Caco-2 (cell line): ENCODE measurements at regions not wholly inside any gene's neighbourhood (a gene's known extent, or its start where the extent isn't known, plus 50 kb on each side); places are given as distances from the start of the nearest gene placed in this dataset.

Experiments
- BruUV-seq: library from RNA; stranded (reverse); fragments of 400-500 nt; replicated peaks from 2 replicates; lab custom pipeline; 2021; lab: Mats Ljungman, UMichigan
- CTCF ChIA-PET: fragments of 300-600 bp; sonication (Branson Sonifier 250); formaldehyde crosslinking; loops from one replicate; lab custom pipeline; 2022; ENCODE audit warnings: antibody characterized with exemption; lab: Charles Lee
- POLR2A ChIA-PET: fragments of 300-600 bp; sonication (Branson Sonifier 250); formaldehyde crosslinking; loops from one replicate; lab custom pipeline; 2022; ENCODE audit warnings: antibody characterized with exemption; lab: Charles Lee
- DNase-seq, 2 experiments: peaks; one replicate each; pipeline versions ENCODE4 v3.0.0 to v3.0.0-alpha.2; 2020 to 2022
- H3K27me3 ChIP-seq: replicated peaks from 2 replicates; pipeline ENCODE4 v1.6.0; 2011; ENCODE audit warnings: low read length; ENCODE audit not compliant: control insufficient read depth, insufficient read depth
- H3K36me3 ChIP-seq: 2 replicates; pipeline ENCODE4 v1.5.1; 2011; ENCODE audit warnings: low read length; ENCODE audit not compliant: control insufficient read depth, insufficient read depth
- H3K4me1 ChIP-seq: fragments of 250-450 bp; sonication (Bioruptor Pico); 2 replicates; pipeline ENCODE4 v1.5.1; 2020; ENCODE audit warnings: mild to moderate bottlenecking
- H3K4me3 ChIP-seq: 2 replicates; pipeline ENCODE4 v1.5.1; 2011; ENCODE audit warnings: low read depth, mild to moderate bottlenecking, control low read depth, low read length
- H3K9me3 ChIP-seq: fragments of 250-450 bp; sonication (Bioruptor Pico); 2 replicates; pipeline ENCODE4 v1.5.1; 2020; ENCODE audit warnings: mild to moderate bottlenecking, moderate library complexity
- H3K27ac Mint-ChIP-seq: one replicate; pipeline ENCODE4 v1.8.0; 2022; ENCODE audit warnings: mixed read lengths; ENCODE audit not compliant: unreplicated experiment
- H3K27me3 Mint-ChIP-seq: one replicate; pipeline ENCODE4 v1.8.0; 2022; ENCODE audit warnings: mixed read lengths; ENCODE audit not compliant: insufficient read depth, unreplicated experiment
- H3K36me3 Mint-ChIP-seq: one replicate; pipeline ENCODE4 v1.8.0; 2022; ENCODE audit warnings: mild to moderate bottlenecking, mixed read lengths; ENCODE audit not compliant: insufficient read depth, unreplicated experiment
- H3K4me1 Mint-ChIP-seq: one replicate; pipeline ENCODE4 v1.8.0; 2022; ENCODE audit warnings: low read depth, mixed read lengths; ENCODE audit not compliant: unreplicated experiment
- H3K4me3 Mint-ChIP-seq: one replicate; pipeline ENCODE4 v1.8.0; 2022; ENCODE audit warnings: mild to moderate bottlenecking, moderate library complexity, mixed read lengths; ENCODE audit not compliant: unreplicated experiment
- H3K9me3 Mint-ChIP-seq: one replicate; pipeline ENCODE4 v1.8.0; 2022; ENCODE audit warnings: mixed read lengths; ENCODE audit not compliant: unreplicated experiment
- CTCF ChIP-seq, 2 experiments: fragments of 200-600 bp in 1 of 2; IDR thresholded peaks; 1 replicate in 1 of 2; 2 replicates in 1 of 2; pipeline versions ENCODE4 v1.5.1 to v1.8.0; 2011 to 2022; ENCODE audit warnings: antibody characterized with exemption in 1 of 2, control low read depth in 1 of 2, inconsistent platforms in 1 of 2, low read depth in 1 of 2, low read length in 1 of 2, mild to moderate bottlenecking in 1 of 2, moderate library complexity in 1 of 2; ENCODE audit not compliant: insufficient read depth in 1 of 2, severe bottlenecking in 1 of 2, unreplicated experiment in 1 of 2
- intact Hi-C: fragments of 100-400 bp; cut with micrococcal nuclease; formaldehyde crosslinking; loops from one replicate; pipeline ENCODE4 v1.10.0; 2022; ENCODE audit not compliant: unreplicated experiment

GRCh38 chr2:75788902-75789301 is 78.2 kb upstream of the GCFC2 start:
- intact Hi-C loops = loop anchor here (2.0 to 10.0 kb wide), 5 partner anchors 106 to 676 kb away; no protein-coding TSS in a partner anchor
- Mint-ChIP-seq H3K27me3 (no peaks in the 10 kb centered on the region), H3K36me3 (no peaks in the 10 kb centered on the region), H3K4me3 (no peak overlapping the region), H3K27ac (peak overlapping the region; percentile 6), H3K9me3 (no peaks in the 10 kb centered on the region), H3K4me1 (peaks cover 7% of the 10 kb centered on the region)
- no peak overlapping the region for H3K4me3 ChIP-seq
- TF ChIP-seq CTCF (IDR thresholded peaks at IDR 0.05; ENCODE audit: insufficient read depth in 1 of 2, low read depth in 1 of 2, low read length in 1 of 2, severe bottlenecking in 1 of 2, unreplicated experiment in 1 of 2) = no peak
- no peak for DNase-seq
- POLR2A ChIA-PET = no interaction called here
- BruUV-seq = no TSS peak
- H3K9me3 ChIP-seq = no peaks in the 10 kb centered on the region
- H3K36me3 ChIP-seq = no peaks in the 10 kb centered on the region
- no peaks in the 10 kb centered on the region for H3K27me3 ChIP-seq
- H3K4me1 ChIP-seq = peaks cover 17% of the 10 kb centered on the region
- CTCF ChIA-PET = interaction anchor here (1.0 to 1.1 kb wide), 2 partner anchors 148 to 811 kb away, joined by 3 read pairs; no protein-coding TSS in a partner anchor

GRCh38 chr2:75788154-75788553 is 77.4 kb upstream of the GCFC2 start:
- POLR2A ChIA-PET = no interaction called here
- CTCF ChIA-PET = interaction anchor here (1.1 kb wide), 1 partner anchor 812 kb away, joined by 3 read pairs; no protein-coding TSS in a partner anchor

GRCh38 chr2:75787532-75788132 is 76.9 kb upstream of the GCFC2 start:
- H3K36me3 Mint-ChIP-seq = no peaks in the 10 kb centered on the region
- H3K9me3 Mint-ChIP-seq = no peaks in the 10 kb centered on the region
- DNase-seq = peak in 1 of 2 experiments; percentile 43
- no peaks in the 10 kb centered on the region for H3K36me3 ChIP-seq
- no peak overlapping the region for H3K4me3 Mint-ChIP-seq
- H3K27ac Mint-ChIP-seq = peak overlapping the region; percentile 75
- intact Hi-C loops = loop anchor here (1.0 to 10.0 kb wide), 7 partner anchors 107 to 812 kb away; no protein-coding TSS in a partner anchor
- H3K4me1 ChIP-seq = peaks cover 17% of the 10 kb centered on the region
- H3K4me3 ChIP-seq = no peak overlapping the region
- BruUV-seq = no TSS peak
- H3K9me3 ChIP-seq = no peaks in the 10 kb centered on the region
- peaks cover 7% of the 10 kb centered on the region for H3K4me1 Mint-ChIP-seq
- H3K27me3 Mint-ChIP-seq = no peaks in the 10 kb centered on the region
- no peaks in the 10 kb centered on the region for H3K27me3 ChIP-seq
- TF ChIP-seq CTCF (IDR thresholded peaks at IDR 0.05; ENCODE audit: insufficient read depth in 1 of 2, low read depth in 1 of 2, low read length in 1 of 2, severe bottlenecking in 1 of 2, unreplicated experiment in 1 of 2) = peak; percentile 51 to 54
- ChIA-PET CTCF (no interaction called here), POLR2A (no interaction called here)

More at GRCh38 chr2:75788154-75788553, 77.4 kb upstream of the GCFC2 start:
- TF ChIP-seq CTCF (IDR thresholded peaks at IDR 0.05; ENCODE audit: insufficient read depth in 1 of 2, low read depth in 1 of 2, low read length in 1 of 2, severe bottlenecking in 1 of 2, unreplicated experiment in 1 of 2) = no peak
- peaks cover 17% of the 10 kb centered on the region for H3K4me1 ChIP-seq
- no peak for DNase-seq
- Mint-ChIP-seq H3K27ac (peak overlapping the region; percentile 75), H3K27me3 (no peaks in the 10 kb centered on the region), H3K4me1 (peaks cover 7% of the 10 kb centered on the region), H3K9me3 (no peaks in the 10 kb centered on the region), H3K4me3 (no peak overlapping the region), H3K36me3 (no peaks in the 10 kb centered on the region)
- BruUV-seq = no TSS peak
- no peaks in the 10 kb centered on the region for H3K9me3 ChIP-seq
- no peak overlapping the region for H3K4me3 ChIP-seq
- no peaks in the 10 kb centered on the region for H3K27me3 ChIP-seq
- intact Hi-C loops = loop anchor here (2.0 to 10.0 kb wide), 5 partner anchors 107 to 677 kb away; no protein-coding TSS in a partner anchor
- H3K36me3 ChIP-seq = no peaks in the 10 kb centered on the region
